ENCODE measurements at regions not wholly inside any gene's neighbourhood (a gene's known extent, or its start where the extent isn't known, plus 50 kb on each side); places are given as distances from the start of the nearest gene placed in this dataset.

GRCh38 chr4:147425019-147425418 lies 55.9 kb upstream of the EDNRA start:
- 92 to 100% methylated on average over 1 of the region's 1 CpG for WGBS, 2 donors (ENCODE audit: low coverage in 1 of 2)
- H3K4me1 ChIP-seq = no peaks in the 10 kb centered on the region
- H3K4me3 ChIP-seq = no peak overlapping the region
- no peaks in the 10 kb centered on the region for H3K9me3 ChIP-seq
- no peak for ATAC-seq
- no peaks in the 10 kb centered on the region for H3K36me3 ChIP-seq
- H3K27me3 ChIP-seq = no peaks in the 10 kb centered on the region
- TF ChIP-seq POLR2A (IDR thresholded peaks at IDR 0.05) (no peak), POLR2AphosphoS5 (IDR thresholded peaks at IDR 0.05) (no peak), EP300 (IDR thresholded peaks at IDR 0.05) (no peak), CTCF (IDR thresholded peaks at IDR 0.05) (no peak)
- H3K27ac ChIP-seq = no peak overlapping the region

- WGBS, 2 donors (ENCODE audit: low coverage in 1 of 2) = 79 to 90% methylated on average over 4 of the region's 4 CpGs
- H3K9me3 ChIP-seq = peaks cover 0 to 9% (median 0%) of the 10 kb centered on the region in 3 donors
- H3K4me3 ChIP-seq = no peak overlapping the region
- H3K27me3 ChIP-seq = no peaks in the 10 kb centered on the region
- H3K4me1 ChIP-seq = no peaks in the 10 kb centered on the region
- no peak for ATAC-seq
- TF ChIP-seq EP300 (IDR thresholded peaks at IDR 0.05) = no peak
- no peak for TF ChIP-seq POLR2A (IDR thresholded peaks at IDR 0.05)
- no peak for TF ChIP-seq CTCF (IDR thresholded peaks at IDR 0.05)
- no peak for TF ChIP-seq POLR2AphosphoS5 (IDR thresholded peaks at IDR 0.05)
- H3K27ac ChIP-seq = no peak overlapping the region
- H3K36me3 ChIP-seq = no peaks in the 10 kb centered on the region
These were observed 52.3 kb upstream of the EDNRA start for GRCh38 chr4:147428583-147428982.

GRCh38 chr4:147430111-147430510 lies 50.8 kb upstream of the EDNRA start:
- WGBS, 2 donors (ENCODE audit: low coverage in 1 of 2) = 67 to 100% methylated on average over 2 of the region's 2 CpGs
- Histone ChIP-seq H3K27ac (no peak overlapping the region), H3K9me3 (peaks cover 0 to 14% (median 0%) of the 10 kb centered on the region in 3 donors), H3K27me3 (no peaks in the 10 kb centered on the region), H3K4me1 (no peaks in the 10 kb centered on the region), H3K4me3 (no peak overlapping the region), H3K36me3 (no peaks in the 10 kb centered on the region)
- TF ChIP-seq CTCF (IDR thresholded peaks at IDR 0.05) (no peak), POLR2A (IDR thresholded peaks at IDR 0.05) (no peak), EP300 (IDR thresholded peaks at IDR 0.05) (no peak), POLR2AphosphoS5 (IDR thresholded peaks at IDR 0.05) (no peak)
- no peak for ATAC-seq

Small RNA genes lying in the stretch of these regions (small RNA-seq; reads per million reads assigned to genes)
- 0 reads per million in 4 donors for gene MIR548G
